HEK293 (cell line): ENCODE measurements at regions not wholly inside any gene's neighbourhood (a gene's known extent, or its start where the extent isn't known, plus 50 kb on each side); places are given as distances from the start of the nearest gene placed in this dataset.

Experiments used
- CTCF ChIA-PET: fragments of 350-600 bp; formaldehyde crosslinking; extraction: SDS; loops from one replicate; lab custom pipeline; 2021; ENCODE audit warnings: antibody characterized with exemption; lab: Yijun Ruan, JAX
- POLR2A ChIA-PET: fragments of 300-600 bp; formaldehyde crosslinking; extraction: SDS; loops from one replicate; lab custom pipeline; 2020; ENCODE audit warnings: antibody characterized with exemption, inconsistent platforms; lab: Yijun Ruan, JAX
- H3K27ac ChIP-seq: fragments of 200-500 bp; sonication (Bioruptor generic); 2 replicates; pipeline ENCODE4 v1.5.1; 2014; ENCODE audit warnings: low read depth, low read length, control low read depth, inconsistent platforms; ENCODE audit errors: extremely low read depth
- H3K36me3 ChIP-seq, 2 experiments: fragments of 200-500 bp in 1 of 2; sonication (Bioruptor generic) in 1 of 2; 1 replicate in 1 of 2; 2 replicates in 1 of 2; pipeline ENCODE4 v1.5.1; 2014 to 2017; ENCODE audit warnings: inconsistent platforms in 2 of 2, low read length in 2 of 2; ENCODE audit not compliant: control insufficient read depth in 2 of 2, insufficient read depth in 1 of 2
- H3K4me1 ChIP-seq: fragments of 200-500 bp; sonication (Bioruptor generic); 2 replicates; pipeline ENCODE4 v1.5.1; 2014; ENCODE audit warnings: mild to moderate bottlenecking, low read length, inconsistent platforms; ENCODE audit not compliant: control insufficient read depth, insufficient read depth
- H3K4me3 ChIP-seq: 2 replicates; pipeline ENCODE4 v1.5.1; 2011; ENCODE audit warnings: low read depth, mild to moderate bottlenecking, control low read depth, low read length, moderate library complexity
- H3K9me3 ChIP-seq: fragments of 200-500 bp; sonication (Bioruptor generic); 2 replicates; pipeline ENCODE4 v1.5.1; 2014; ENCODE audit warnings: low read depth, low read length, inconsistent platforms; ENCODE audit not compliant: control insufficient read depth, insufficient read depth
- FEZF1 ChIP-seq: fragments of 450-650 bp; formaldehyde crosslinking; IDR thresholded peaks from 2 replicates; pipeline ENCODE4 v1.5.1; 2016; ENCODE audit warnings: missing biosample characterization, missing genetic modification characterization
- HOXD13 ChIP-seq: sonication (generic); formaldehyde crosslinking; IDR thresholded peaks from 2 replicates; pipeline ENCODE4 v1.8.0; 2022; ENCODE audit warnings: missing genetic modification reagents, borderline replicate concordance
- KLF16 ChIP-seq: fragments of 450-650 bp; formaldehyde crosslinking; IDR thresholded peaks from 2 replicates; pipeline ENCODE4 v1.5.1; 2017; ENCODE audit warnings: missing biosample characterization, missing genetic modification characterization
- KLF8 ChIP-seq: fragments of 450-650 bp; formaldehyde crosslinking; IDR thresholded peaks from 2 replicates; pipeline ENCODE4 v1.5.1; 2016; ENCODE audit warnings: missing biosample characterization, missing genetic modification characterization
- SP3 ChIP-seq: fragments of 450-650 bp; formaldehyde crosslinking; IDR thresholded peaks from 2 replicates; pipeline ENCODE4 v1.5.1; 2016; ENCODE audit warnings: missing biosample characterization, missing genetic modification characterization
- ZNF202 ChIP-seq: fragments of 450-650 bp; formaldehyde crosslinking; IDR thresholded peaks from 2 replicates; pipeline ENCODE4 v1.5.1; 2016; ENCODE audit warnings: missing biosample characterization, missing genetic modification characterization, borderline replicate concordance
- ZNF248 ChIP-seq: fragments of 450-650 bp; formaldehyde crosslinking; IDR thresholded peaks from 2 replicates; pipeline ENCODE4 v1.5.1; 2017; ENCODE audit warnings: missing biosample characterization, missing genetic modification characterization
- ZNF404 ChIP-seq: fragments of 450-650 bp; formaldehyde crosslinking; IDR thresholded peaks from 2 replicates; pipeline ENCODE4 v1.5.1; 2017; ENCODE audit warnings: missing biosample characterization, missing genetic modification characterization
- ZNF423 ChIP-seq: fragments of 450-650 bp; formaldehyde crosslinking; IDR thresholded peaks from 2 replicates; pipeline ENCODE4 v1.5.1; 2016; ENCODE audit warnings: missing biosample characterization, missing genetic modification characterization
- ZSCAN30 ChIP-seq: fragments of 450-650 bp; IDR thresholded peaks from 2 replicates; pipeline ENCODE4 v1.5.1; 2018; ENCODE audit warnings: missing biosample characterization, mild to moderate bottlenecking, missing genetic modification characterization, moderate library complexity
- TF ChIP-seq, protein P1 (sequence below): fragments of 450-650 bp; formaldehyde crosslinking; IDR thresholded peaks from 2 replicates; pipeline ENCODE4 v1.5.1; 2016; ENCODE audit warnings: missing biosample characterization, missing genetic modification characterization, low read depth
- TF ChIP-seq, protein P2 (sequence below): fragments of 450-650 bp; formaldehyde crosslinking; IDR thresholded peaks from 2 replicates; pipeline ENCODE4 v1.5.1; 2016; ENCODE audit warnings: missing biosample characterization, missing genetic modification characterization
- TF ChIP-seq, protein P3 (sequence below): fragments of 450-650 bp; IDR thresholded peaks from 2 replicates; pipeline ENCODE4 v1.5.1; 2018; ENCODE audit warnings: missing biosample characterization, mild to moderate bottlenecking, missing genetic modification characterization
- TF ChIP-seq, protein P4 (sequence below): fragments of 450-650 bp; formaldehyde crosslinking; IDR thresholded peaks from 2 replicates; pipeline ENCODE4 v1.5.1; 2016; ENCODE audit warnings: missing biosample characterization, missing genetic modification characterization
- TF ChIP-seq, protein P5 (sequence below): fragments of 450-650 bp; formaldehyde crosslinking; IDR thresholded peaks from 2 replicates; pipeline ENCODE4 v1.5.1; 2017; ENCODE audit warnings: missing biosample characterization, missing genetic modification characterization
- TF ChIP-seq, protein P6 (sequence below): fragments of 450-650 bp; formaldehyde crosslinking; IDR thresholded peaks from 2 replicates; pipeline ENCODE4 v1.5.1; 2016; ENCODE audit warnings: missing biosample characterization, missing genetic modification characterization, borderline replicate concordance
- TF ChIP-seq, protein P7 (sequence below): fragments of 450-650 bp; formaldehyde crosslinking; IDR thresholded peaks from 2 replicates; pipeline ENCODE4 v1.5.1; 2016; ENCODE audit warnings: missing biosample characterization, missing genetic modification characterization, borderline replicate concordance

DNA sequence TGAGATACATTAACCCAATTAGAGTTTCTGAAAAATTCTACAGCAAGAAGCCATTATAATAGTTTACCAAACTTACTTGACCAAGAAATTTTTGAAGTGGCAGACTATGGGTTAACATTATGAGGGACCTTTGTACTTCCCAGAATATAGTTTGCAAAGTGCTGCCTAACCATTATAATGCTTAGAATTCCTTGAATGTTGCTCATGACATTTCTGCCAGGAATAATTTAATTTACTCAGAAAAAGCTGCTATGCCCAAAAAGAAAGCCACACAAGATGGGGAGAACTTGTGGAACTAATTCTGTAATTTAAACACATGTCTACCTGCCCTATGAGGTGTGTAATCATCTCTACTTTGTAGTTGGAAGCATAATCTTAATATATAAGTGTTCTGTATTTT is 58.1 kb upstream of the MYCBP2 start (continued):
- TF ChIP-seq, protein P1, sequence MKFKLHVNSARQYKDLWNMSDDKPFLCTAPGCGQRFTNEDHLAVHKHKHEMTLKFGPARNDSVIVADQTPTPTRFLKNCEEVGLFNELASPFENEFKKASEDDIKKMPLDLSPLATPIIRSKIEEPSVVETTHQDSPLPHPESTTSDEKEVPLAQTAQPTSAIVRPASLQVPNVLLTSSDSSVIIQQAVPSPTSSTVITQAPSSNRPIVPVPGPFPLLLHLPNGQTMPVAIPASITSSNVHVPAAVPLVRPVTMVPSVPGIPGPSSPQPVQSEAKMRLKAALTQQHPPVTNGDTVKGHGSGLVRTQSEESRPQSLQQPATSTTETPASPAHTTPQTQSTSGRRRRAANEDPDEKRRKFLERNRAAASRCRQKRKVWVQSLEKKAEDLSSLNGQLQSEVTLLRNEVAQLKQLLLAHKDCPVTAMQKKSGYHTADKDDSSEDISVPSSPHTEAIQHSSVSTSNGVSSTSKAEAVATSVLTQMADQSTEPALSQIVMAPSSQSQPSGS (tag by site-specific recombination) = no peak
- TF ChIP-seq SP3 (tag by site-specific recombination) (no peak), KLF16 (tag by site-specific recombination) (no peak), ZNF423 (no peak), KLF8 (tag by site-specific recombination) (no peak)
- TF ChIP-seq, protein P2, sequence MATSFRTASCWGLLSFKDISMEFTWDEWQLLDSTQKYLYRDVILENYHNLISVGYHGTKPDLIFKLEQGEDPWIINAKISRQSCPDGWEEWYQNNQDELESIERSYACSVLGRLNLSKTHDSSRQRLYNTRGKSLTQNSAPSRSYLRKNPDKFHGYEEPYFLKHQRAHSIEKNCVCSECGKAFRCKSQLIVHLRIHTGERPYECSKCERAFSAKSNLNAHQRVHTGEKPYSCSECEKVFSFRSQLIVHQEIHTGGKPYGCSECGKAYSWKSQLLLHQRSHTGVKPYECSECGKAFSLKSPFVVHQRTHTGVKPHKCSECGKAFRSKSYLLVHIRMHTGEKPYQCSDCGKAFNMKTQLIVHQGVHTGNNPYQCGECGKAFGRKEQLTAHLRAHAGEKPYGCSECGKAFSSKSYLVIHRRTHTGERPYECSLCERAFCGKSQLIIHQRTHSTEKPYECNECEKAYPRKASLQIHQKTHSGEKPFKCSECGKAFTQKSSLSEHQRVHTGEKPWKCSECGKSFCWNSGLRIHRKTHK (tag by site-specific recombination) = no peak

DNA sequence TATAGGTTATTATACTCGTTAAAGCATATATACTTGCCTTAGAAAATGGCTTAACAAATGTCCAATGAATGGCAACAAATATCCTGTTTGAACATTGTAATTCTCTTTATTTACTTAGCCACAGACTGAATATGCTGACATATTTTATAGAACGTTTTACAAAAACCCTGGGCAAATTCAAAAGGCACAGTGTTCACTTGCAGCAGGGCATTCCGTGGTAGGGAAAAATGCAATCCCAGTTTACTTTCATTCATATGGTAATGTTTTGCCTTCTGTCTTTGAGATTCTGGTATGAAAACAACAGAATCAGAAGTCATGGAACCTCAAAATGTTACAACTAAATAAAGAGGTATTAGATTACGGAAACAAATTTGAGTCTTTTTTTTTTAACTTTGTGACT is 56.2 kb upstream of the MYCBP2 start:
- no peaks in the 10 kb centered on the region for H3K9me3 ChIP-seq
- ChIA-PET POLR2A (no interaction called here), CTCF (no interaction called here)
- no peaks in the 10 kb centered on the region for H3K36me3 ChIP-seq
- no peaks in the 10 kb centered on the region for H3K4me1 ChIP-seq
- H3K4me3 ChIP-seq = no peak overlapping the region
- H3K27ac ChIP-seq = no peak overlapping the region
- TF ChIP-seq SP3 (tag by site-specific recombination) (no peak), ZSCAN30 (tag by site-specific recombination) (no peak), ZNF248 (tag by site-specific recombination) (no peak), FEZF1 (tag by site-specific recombination) (no peak), HOXD13 (CRISPR knock-in tag) (no peak), ZNF404 (tag by site-specific recombination) (no peak), ZNF202 (no peak)
- TF ChIP-seq, protein P3, sequence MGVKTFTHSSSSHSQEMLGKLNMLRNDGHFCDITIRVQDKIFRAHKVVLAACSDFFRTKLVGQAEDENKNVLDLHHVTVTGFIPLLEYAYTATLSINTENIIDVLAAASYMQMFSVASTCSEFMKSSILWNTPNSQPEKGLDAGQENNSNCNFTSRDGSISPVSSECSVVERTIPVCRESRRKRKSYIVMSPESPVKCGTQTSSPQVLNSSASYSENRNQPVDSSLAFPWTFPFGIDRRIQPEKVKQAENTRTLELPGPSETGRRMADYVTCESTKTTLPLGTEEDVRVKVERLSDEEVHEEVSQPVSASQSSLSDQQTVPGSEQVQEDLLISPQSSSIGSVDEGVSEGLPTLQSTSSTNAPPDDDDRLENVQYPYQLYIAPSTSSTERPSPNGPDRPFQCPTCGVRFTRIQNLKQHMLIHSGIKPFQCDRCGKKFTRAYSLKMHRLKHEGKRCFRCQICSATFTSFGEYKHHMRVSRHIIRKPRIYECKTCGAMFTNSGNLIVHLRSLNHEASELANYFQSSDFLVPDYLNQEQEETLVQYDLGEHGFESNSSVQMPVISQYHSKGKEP (tag by site-specific recombination) = no peak
- TF ChIP-seq, protein P4, sequence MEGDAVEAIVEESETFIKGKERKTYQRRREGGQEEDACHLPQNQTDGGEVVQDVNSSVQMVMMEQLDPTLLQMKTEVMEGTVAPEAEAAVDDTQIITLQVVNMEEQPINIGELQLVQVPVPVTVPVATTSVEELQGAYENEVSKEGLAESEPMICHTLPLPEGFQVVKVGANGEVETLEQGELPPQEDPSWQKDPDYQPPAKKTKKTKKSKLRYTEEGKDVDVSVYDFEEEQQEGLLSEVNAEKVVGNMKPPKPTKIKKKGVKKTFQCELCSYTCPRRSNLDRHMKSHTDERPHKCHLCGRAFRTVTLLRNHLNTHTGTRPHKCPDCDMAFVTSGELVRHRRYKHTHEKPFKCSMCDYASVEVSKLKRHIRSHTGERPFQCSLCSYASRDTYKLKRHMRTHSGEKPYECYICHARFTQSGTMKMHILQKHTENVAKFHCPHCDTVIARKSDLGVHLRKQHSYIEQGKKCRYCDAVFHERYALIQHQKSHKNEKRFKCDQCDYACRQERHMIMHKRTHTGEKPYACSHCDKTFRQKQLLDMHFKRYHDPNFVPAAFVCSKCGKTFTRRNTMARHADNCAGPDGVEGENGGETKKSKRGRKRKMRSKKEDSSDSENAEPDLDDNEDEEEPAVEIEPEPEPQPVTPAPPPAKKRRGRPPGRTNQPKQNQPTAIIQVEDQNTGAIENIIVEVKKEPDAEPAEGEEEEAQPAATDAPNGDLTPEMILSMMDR (tag by site-specific recombination) = no peak
- TF ChIP-seq, protein P5, sequence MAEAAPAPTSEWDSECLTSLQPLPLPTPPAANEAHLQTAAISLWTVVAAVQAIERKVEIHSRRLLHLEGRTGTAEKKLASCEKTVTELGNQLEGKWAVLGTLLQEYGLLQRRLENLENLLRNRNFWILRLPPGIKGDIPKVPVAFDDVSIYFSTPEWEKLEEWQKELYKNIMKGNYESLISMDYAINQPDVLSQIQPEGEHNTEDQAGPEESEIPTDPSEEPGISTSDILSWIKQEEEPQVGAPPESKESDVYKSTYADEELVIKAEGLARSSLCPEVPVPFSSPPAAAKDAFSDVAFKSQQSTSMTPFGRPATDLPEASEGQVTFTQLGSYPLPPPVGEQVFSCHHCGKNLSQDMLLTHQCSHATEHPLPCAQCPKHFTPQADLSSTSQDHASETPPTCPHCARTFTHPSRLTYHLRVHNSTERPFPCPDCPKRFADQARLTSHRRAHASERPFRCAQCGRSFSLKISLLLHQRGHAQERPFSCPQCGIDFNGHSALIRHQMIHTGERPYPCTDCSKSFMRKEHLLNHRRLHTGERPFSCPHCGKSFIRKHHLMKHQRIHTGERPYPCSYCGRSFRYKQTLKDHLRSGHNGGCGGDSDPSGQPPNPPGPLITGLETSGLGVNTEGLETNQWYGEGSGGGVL (tag by site-specific recombination) = no peak
- TF ChIP-seq, protein P6, sequence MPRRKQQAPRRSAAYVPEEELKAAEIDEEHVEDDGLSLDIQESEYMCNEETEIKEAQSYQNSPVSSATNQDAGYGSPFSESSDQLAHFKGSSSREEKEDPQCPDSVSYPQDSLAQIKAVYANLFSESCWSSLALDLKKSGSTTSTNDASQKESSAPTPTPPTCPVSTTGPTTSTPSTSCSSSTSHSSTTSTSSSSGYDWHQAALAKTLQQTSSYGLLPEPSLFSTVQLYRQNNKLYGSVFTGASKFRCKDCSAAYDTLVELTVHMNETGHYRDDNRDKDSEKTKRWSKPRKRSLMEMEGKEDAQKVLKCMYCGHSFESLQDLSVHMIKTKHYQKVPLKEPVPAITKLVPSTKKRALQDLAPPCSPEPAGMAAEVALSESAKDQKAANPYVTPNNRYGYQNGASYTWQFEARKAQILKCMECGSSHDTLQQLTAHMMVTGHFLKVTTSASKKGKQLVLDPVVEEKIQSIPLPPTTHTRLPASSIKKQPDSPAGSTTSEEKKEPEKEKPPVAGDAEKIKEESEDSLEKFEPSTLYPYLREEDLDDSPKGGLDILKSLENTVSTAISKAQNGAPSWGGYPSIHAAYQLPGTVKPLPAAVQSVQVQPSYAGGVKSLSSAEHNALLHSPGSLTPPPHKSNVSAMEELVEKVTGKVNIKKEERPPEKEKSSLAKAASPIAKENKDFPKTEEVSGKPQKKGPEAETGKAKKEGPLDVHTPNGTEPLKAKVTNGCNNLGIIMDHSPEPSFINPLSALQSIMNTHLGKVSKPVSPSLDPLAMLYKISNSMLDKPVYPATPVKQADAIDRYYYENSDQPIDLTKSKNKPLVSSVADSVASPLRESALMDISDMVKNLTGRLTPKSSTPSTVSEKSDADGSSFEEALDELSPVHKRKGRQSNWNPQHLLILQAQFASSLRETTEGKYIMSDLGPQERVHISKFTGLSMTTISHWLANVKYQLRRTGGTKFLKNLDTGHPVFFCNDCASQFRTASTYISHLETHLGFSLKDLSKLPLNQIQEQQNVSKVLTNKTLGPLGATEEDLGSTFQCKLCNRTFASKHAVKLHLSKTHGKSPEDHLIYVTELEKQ (tag by site-specific recombination) = no peak
- TF ChIP-seq, protein P7, sequence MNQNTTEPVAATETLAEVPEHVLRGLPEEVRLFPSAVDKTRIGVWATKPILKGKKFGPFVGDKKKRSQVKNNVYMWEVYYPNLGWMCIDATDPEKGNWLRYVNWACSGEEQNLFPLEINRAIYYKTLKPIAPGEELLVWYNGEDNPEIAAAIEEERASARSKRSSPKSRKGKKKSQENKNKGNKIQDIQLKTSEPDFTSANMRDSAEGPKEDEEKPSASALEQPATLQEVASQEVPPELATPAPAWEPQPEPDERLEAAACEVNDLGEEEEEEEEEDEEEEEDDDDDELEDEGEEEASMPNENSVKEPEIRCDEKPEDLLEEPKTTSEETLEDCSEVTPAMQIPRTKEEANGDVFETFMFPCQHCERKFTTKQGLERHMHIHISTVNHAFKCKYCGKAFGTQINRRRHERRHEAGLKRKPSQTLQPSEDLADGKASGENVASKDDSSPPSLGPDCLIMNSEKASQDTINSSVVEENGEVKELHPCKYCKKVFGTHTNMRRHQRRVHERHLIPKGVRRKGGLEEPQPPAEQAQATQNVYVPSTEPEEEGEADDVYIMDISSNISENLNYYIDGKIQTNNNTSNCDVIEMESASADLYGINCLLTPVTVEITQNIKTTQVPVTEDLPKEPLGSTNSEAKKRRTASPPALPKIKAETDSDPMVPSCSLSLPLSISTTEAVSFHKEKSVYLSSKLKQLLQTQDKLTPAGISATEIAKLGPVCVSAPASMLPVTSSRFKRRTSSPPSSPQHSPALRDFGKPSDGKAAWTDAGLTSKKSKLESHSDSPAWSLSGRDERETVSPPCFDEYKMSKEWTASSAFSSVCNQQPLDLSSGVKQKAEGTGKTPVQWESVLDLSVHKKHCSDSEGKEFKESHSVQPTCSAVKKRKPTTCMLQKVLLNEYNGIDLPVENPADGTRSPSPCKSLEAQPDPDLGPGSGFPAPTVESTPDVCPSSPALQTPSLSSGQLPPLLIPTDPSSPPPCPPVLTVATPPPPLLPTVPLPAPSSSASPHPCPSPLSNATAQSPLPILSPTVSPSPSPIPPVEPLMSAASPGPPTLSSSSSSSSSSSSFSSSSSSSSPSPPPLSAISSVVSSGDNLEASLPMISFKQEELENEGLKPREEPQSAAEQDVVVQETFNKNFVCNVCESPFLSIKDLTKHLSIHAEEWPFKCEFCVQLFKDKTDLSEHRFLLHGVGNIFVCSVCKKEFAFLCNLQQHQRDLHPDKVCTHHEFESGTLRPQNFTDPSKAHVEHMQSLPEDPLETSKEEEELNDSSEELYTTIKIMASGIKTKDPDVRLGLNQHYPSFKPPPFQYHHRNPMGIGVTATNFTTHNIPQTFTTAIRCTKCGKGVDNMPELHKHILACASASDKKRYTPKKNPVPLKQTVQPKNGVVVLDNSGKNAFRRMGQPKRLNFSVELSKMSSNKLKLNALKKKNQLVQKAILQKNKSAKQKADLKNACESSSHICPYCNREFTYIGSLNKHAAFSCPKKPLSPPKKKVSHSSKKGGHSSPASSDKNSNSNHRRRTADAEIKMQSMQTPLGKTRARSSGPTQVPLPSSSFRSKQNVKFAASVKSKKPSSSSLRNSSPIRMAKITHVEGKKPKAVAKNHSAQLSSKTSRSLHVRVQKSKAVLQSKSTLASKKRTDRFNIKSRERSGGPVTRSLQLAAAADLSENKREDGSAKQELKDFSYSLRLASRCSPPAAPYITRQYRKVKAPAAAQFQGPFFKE (tag by site-specific recombination) = no peak
